SKM-1 (cell line): ENCODE measurements at regions not wholly inside any gene's neighbourhood (a gene's known extent, or its start where the extent isn't known, plus 50 kb on each side); places are given as distances from the start of the nearest gene placed in this dataset.
"Not testable (repeated sequence)": the region's sequence is repeated elsewhere in the genome, so short reads cannot be mapped to it uniquely, and the experiment has no call there.

Experiments used
- DNase-seq: peaks from one replicate; lab custom pipeline; 2025; ENCODE audit not compliant: unreplicated experiment; lab: John Stamatoyannopoulos, UW

DNA sequence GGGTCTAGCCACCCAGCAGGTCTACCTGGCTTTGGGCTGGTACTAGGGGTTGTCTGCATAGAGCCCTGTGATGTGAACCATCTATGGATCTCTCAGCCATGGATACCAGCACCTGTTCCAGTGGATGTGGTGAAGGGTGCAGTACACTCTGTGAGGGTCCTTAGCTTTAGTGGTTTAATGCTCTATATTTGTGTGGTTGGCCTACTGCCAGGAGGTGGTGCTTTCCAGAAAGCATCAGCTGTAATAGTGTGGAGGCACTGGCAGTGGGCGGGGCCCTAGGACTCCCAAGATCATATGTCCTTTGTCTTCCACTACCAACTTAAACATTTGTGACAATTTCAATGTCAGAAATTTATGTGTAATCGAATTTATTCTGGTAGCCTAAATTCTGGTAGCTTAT lies 1065.1 kb downstream of the RPIA start:
- DNase-seq: not testable (repeated sequence)

GRCh38 chr2:89758332-89759026 lies 1067.0 kb downstream of the RPIA start:
- DNase-seq: not testable (repeated sequence)

- not testable (repeated sequence) for DNase-seq
Measured at GRCh38 chr2:89760762-89761161, 1069.3 kb downstream of the RPIA start.

DNA sequence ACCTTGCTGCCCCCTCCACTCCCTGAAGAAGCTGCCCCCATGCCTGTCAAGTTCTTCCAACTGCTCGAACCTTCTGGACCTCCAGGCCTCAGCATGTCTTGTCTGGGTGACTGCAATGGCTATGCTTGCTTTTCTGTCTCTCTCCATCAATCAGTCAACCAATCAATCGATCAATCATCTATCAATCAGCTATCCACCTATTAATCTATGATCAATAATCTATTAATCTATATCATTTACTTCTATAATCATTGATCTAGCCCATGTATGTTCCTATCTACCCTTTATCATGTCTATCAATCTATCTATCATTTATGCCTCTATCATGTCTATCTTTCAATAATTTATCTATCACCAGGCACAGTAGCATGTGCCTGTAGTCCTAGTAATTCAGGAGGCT lies 1069.7 kb downstream of the RPIA start:
- DNase-seq: not testable (repeated sequence)

DNA sequence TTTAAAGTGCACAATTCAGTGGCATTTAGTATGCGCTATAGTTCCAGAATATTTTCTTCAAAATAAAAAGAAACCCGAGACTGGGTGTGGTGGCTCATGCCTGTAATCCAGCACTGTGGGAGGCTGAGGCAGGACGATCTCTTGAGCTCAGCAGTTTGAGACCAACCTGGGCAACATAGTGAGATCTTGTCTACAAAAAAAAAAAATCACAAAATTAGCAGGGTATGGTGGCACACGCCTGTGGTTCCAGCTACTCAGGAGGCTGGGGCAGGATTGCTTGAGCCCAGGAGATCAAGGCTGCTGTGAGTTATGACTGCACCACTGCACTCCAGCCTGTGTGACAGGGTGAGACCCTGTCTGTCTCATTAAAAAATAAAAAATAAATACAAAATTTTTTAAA lies 1070.4 kb downstream of the RPIA start:
- DNase-seq: not testable (repeated sequence)

GRCh38 chr2:89762461-89763253 lies 1071.2 kb downstream of the RPIA start:
- not testable (repeated sequence) for DNase-seq

DNA sequence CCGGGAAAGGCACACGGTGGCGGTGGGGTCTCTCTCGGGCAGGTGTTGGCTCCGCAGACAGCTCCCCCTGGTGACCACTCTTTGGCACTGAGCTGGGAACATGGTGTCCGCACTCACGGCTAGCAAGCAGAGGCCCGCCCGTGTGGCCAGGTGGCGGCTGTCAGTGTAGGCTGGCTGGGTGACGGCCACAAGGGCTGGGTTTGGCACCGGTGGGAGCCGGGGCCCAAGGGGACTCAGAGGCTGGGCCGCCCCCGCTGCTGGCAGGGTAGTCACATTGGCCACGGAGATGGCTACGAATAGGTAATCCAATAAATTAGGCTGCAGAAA lies 1071.7 kb downstream of the RPIA start:
- no peak for DNase-seq

DNA sequence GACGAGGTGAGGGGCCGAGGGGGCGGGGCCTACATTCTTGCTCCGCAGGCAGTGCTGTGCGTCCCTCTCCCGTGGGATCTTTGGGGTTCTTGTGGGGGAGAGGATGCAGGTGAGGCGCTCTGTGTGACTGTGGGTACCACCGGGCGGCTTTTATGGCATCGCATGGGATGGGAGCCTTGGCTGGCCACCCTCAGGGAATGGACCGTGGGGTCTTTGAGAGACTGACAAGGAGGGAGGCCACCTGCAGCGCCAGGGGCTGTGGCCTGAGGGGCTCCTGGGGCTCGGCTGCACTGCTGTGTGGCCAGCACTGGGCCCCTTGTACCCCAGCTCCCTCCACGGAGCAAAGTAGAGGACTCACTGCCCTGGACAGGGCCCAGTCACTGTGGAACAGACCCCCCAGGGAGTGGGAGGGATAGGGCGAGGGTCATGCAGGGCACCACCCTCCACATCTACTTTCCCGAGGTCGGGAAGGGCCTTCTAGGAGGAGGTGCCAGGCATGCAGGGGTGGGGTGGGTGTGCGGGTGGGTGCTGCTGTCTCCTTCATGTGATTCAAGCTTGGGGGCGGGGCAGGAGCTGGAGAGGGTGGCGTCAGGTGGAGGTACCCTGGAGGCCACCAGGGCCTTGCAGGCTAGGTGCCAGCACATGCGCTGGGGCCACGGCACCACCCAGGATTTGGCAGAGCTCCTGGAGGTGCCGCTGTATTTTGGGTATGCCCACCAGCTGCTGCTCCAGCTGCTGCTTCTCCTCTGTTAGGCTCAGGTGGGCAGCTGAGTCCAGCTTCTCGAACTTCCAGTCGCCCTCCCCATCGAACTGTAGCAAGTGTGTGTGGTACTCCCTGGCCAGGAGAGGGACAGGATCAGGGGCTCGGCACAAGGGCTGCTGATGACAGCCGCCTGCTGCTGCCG lies 1072.4 kb downstream of the RPIA start:
- DNase-seq: no peak

- DNase-seq: not testable (repeated sequence)
Measured at GRCh38 chr2:89764571-89765360, 1073.3 kb downstream of the RPIA start.

- not testable (repeated sequence) for DNase-seq
Measured at GRCh38 chr2:89765361-89765718, 1073.9 kb downstream of the RPIA start.

- DNase-seq: not testable (repeated sequence)
Measured at GRCh38 chr2:89766141-89766990, 1074.9 kb downstream of the RPIA start.

DNA sequence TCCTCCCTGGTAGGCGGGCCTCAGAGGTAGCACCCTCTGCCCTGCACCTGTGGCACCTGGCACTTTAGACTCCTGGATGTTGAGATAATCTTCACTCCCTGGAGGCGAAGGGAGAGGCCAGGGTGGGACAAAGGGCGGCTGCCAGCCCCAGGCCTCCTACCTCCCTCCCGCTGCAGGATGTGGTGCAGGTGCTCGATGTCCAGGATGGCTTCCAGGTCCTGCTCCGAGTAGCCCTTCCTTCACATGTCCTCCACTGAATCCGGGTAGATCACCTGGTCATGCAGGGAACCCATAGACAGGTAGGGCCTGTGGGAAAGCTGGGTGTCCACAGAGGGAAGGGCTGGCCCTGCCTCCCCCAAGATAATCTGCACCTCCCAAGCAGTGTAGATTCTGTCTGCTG lies 1075.6 kb downstream of the RPIA start:
- DNase-seq: not testable (repeated sequence)

- DNase-seq: no peak
Measured at GRCh38 chr2:89767572-89768435, 1076.3 kb downstream of the RPIA start.

GRCh38 chr2:89775885-89776284 lies 1084.4 kb downstream of the RPIA start:
- DNase-seq: no peak

DNA sequence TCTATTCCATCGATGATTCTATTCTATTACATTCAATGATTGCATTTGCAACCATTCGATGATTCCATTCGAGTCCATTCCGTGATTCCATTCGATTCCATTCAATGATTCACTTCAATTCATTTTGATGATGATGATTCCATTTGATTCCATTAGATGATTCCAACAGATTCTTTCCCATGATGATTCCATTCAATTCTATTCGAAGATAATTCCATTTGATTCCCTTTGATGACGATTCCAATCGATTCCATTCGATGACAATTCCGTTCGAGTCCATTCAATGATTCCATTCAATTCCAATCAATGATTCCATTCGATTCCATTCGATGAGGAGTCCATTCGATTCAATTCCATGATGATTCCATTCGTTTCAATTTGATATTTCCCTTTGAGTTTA lies 1088.8 kb downstream of the RPIA start:
- no peak for DNase-seq

DNA sequence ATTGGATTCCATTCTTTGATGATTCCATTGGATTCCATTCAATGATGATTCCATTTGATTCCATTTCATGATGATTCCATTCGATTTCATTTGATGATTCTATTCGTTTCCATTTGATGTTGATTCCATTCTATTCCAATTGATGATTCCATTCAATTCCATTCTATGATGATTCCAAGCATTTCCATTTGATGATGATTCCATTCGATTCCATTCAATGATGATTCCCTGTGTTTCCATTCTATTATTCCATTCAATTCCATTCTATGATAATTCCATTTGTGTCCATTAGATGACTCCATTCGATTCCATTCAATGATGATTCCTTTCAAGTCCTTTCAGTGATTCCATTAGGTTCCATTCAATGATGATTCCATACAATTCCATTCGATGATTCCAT lies 1090.5 kb downstream of the RPIA start:
- no peak for DNase-seq

DNA sequence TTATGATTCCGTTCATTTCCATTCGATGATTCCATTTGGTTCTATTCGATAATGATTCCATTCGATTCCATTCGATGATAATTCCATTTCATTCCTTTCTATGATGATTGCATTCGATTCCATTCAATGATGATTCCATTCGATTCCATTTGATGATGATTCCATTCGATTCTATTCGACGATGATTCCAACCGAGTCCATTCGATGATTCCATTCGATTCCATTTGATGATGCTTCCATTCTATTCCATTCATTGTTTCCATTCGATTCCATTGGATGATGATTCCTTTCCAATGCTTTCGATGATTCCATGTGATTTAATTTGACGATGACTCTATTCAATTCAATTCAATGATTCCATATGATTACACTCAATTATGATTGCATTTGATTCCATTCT lies 1093.5 kb downstream of the RPIA start:
- no peak for DNase-seq

- DNase-seq: not testable (repeated sequence)
Measured at GRCh38 chr2:89785528-89785927, 1094.1 kb downstream of the RPIA start.

DNA sequence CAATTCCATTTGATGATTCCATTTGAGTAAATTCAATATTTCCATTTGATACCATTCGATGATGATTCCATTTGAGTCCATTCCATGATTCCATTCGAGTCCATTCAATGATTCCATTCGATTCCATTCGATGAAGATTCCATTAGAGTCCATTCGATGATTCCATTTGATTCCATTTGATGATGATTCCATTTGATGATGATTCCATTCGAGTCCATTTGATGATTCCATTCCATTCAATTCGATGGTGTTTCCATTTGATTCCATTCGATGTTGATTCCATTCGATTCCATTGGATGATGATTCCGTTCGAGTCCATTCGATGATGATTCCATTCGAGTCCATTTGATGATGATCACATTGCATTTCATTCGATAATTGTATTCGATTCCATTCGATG lies 1095.2 kb downstream of the RPIA start:
- not testable (repeated sequence) for DNase-seq
